Type B pancreatic cell (in vitro differentiated cells): ENCODE measurements at regions not wholly inside any gene's neighbourhood (a gene's known extent, or its start where the extent isn't known, plus 50 kb on each side); places are given as distances from the start of the nearest gene placed in this dataset.

Experiments
- DNase-seq: peaks from one replicate; pipeline ENCODE4 v3.0.0; 2021; ENCODE audit warnings: mixed read lengths; ENCODE audit not compliant: unreplicated experiment; ENCODE audit errors: extremely low spot score
- H3K27ac Mint-ChIP-seq: 2 replicates; pipeline ENCODE4 v1.8.0; 2021; ENCODE audit warnings: mild to moderate bottlenecking, mixed read lengths
- H3K27me3 Mint-ChIP-seq: 2 replicates; pipeline ENCODE4 v1.8.0; 2021; ENCODE audit warnings: mixed read lengths
- H3K36me3 Mint-ChIP-seq: 2 replicates; pipeline ENCODE4 v1.8.0; 2021; ENCODE audit warnings: mixed read lengths
- H3K4me1 Mint-ChIP-seq: one replicate; pipeline ENCODE4 v1.8.0; 2021; ENCODE audit warnings: mixed read lengths; ENCODE audit not compliant: unreplicated experiment
- H3K4me3 Mint-ChIP-seq: 2 replicates; pipeline ENCODE4 v1.8.0; 2021; ENCODE audit warnings: mild to moderate bottlenecking, mixed read lengths
- H3K9me3 Mint-ChIP-seq: 2 replicates; pipeline ENCODE4 v1.8.0; 2021; ENCODE audit warnings: mixed read lengths
- TF ChIP-seq, protein P1 (sequence below): fragments of 200-600 bp; sonication (generic); conservative IDR thresholded peaks from 2 replicates; pipeline ENCODE4 v1.5.0; 2021; ENCODE audit warnings: antibody characterized with exemption, mild to moderate bottlenecking

DNA sequence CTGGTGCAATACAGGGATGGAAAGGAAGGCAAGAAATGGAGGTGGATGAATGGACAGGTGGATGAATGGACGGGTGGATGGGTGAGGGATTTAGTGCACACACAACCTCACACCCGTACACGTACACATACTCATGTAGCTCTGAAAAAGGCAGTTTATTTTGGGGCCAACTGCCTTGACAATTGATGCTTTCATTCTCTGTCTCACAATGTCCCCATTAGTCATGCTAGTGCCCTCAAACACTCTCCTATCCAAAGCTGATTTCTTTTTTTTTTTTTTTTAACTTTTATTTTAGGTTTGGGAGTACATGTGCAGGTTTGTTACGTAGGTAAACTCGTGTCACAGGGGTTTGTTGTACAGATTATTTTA is 495.0 kb downstream of the DMAC1 start:
- TF ChIP-seq, protein P1, sequence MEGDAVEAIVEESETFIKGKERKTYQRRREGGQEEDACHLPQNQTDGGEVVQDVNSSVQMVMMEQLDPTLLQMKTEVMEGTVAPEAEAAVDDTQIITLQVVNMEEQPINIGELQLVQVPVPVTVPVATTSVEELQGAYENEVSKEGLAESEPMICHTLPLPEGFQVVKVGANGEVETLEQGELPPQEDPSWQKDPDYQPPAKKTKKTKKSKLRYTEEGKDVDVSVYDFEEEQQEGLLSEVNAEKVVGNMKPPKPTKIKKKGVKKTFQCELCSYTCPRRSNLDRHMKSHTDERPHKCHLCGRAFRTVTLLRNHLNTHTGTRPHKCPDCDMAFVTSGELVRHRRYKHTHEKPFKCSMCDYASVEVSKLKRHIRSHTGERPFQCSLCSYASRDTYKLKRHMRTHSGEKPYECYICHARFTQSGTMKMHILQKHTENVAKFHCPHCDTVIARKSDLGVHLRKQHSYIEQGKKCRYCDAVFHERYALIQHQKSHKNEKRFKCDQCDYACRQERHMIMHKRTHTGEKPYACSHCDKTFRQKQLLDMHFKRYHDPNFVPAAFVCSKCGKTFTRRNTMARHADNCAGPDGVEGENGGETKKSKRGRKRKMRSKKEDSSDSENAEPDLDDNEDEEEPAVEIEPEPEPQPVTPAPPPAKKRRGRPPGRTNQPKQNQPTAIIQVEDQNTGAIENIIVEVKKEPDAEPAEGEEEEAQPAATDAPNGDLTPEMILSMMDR = no peak
- Mint-ChIP-seq H3K27ac (no peak overlapping the region), H3K9me3 (peaks cover 6% of the 10 kb centered on the region), H3K4me3 (no peak overlapping the region), H3K4me1 (no peaks in the 10 kb centered on the region), H3K36me3 (no peaks in the 10 kb centered on the region), H3K27me3 (peaks cover 5% of the 10 kb centered on the region)
- DNase-seq = no peak

GRCh38 chr9:7303907-7304626 is 495.5 kb downstream of the DMAC1 start:
- no peak overlapping the region for H3K4me3 Mint-ChIP-seq
- H3K9me3 Mint-ChIP-seq = peaks cover 6% of the 10 kb centered on the region
- DNase-seq = no peak
- TF ChIP-seq, protein P1 = no peak
- peaks cover 5% of the 10 kb centered on the region for H3K27me3 Mint-ChIP-seq
- H3K4me1 Mint-ChIP-seq = no peaks in the 10 kb centered on the region
- H3K36me3 Mint-ChIP-seq = no peaks in the 10 kb centered on the region
- no peak overlapping the region for H3K27ac Mint-ChIP-seq

DNA sequence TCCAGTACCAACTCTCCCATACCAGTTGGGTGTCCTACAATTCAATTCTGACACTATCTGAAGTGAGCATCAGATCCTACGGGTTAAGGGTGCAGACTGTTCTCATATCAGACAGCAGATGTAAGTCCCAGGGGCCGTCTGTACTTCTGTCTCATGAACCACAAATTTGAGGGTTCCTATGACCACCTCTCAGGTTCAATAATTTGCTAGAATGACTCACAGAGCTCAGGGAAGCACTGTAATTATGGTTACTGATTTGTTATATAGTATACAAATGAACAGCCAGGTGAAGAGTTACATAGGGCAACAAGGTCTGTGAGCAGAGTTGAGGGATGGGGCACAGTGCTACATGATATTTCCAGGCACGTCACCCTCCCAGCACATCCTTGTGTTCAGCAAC is 499.1 kb downstream of the DMAC1 start:
- DNase-seq = no peak
- Mint-ChIP-seq H3K4me1 (no peaks in the 10 kb centered on the region), H3K27ac (no peak overlapping the region), H3K9me3 (peaks cover 8% of the 10 kb centered on the region), H3K36me3 (no peaks in the 10 kb centered on the region), H3K27me3 (peaks cover 3% of the 10 kb centered on the region), H3K4me3 (no peak overlapping the region)
- TF ChIP-seq, protein P1 = no peak

GRCh38 chr9:7298123-7298522 is 501.5 kb downstream of the DMAC1 start:
- Mint-ChIP-seq H3K9me3 (peaks cover 8% of the 10 kb centered on the region), H3K27me3 (no peaks in the 10 kb centered on the region), H3K4me3 (no peak overlapping the region), H3K4me1 (no peaks in the 10 kb centered on the region), H3K36me3 (no peaks in the 10 kb centered on the region), H3K27ac (no peak overlapping the region)
- DNase-seq = no peak
- TF ChIP-seq, protein P1 = no peak

GRCh38 chr9:7297521-7297920 is 502.1 kb downstream of the DMAC1 start:
- Mint-ChIP-seq H3K27ac (no peak overlapping the region), H3K4me3 (no peak overlapping the region), H3K4me1 (no peaks in the 10 kb centered on the region), H3K9me3 (peaks cover 8% of the 10 kb centered on the region), H3K27me3 (no peaks in the 10 kb centered on the region), H3K36me3 (no peaks in the 10 kb centered on the region)
- TF ChIP-seq, protein P1 = no peak
- no peak for DNase-seq

DNA sequence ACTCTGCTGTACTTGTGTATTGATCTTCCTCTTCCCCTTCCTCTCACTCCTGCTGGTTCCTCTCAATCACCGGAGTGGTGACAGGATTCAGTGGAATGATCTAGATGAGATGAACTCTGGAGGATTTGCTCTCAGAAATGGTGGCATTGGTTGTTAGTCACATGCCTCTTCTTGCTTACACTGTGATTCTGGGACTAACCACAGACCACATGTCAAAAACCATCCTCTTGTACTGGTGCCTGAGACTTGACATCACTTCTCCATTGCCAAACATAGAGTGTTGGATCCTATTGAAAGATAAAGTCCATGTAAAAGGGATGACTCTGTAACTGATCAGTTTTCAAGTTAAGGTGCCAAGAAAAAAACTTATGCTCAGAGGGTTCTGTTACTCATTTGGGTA is 506.5 kb downstream of the DMAC1 start:
- peaks cover 3% of the 10 kb centered on the region for H3K27me3 Mint-ChIP-seq
- TF ChIP-seq, protein P1 = no peak
- peaks cover 7% of the 10 kb centered on the region for H3K9me3 Mint-ChIP-seq
- H3K27ac Mint-ChIP-seq = no peak overlapping the region
- no peak overlapping the region for H3K4me3 Mint-ChIP-seq
- no peaks in the 10 kb centered on the region for H3K4me1 Mint-ChIP-seq
- no peak for DNase-seq
- no peaks in the 10 kb centered on the region for H3K36me3 Mint-ChIP-seq
